IgD-negative memory B cell (primary cell): ENCODE measurements at regions not wholly inside any gene's neighbourhood (a gene's known extent, or its start where the extent isn't known, plus 50 kb on each side); places are given as distances from the start of the nearest gene placed in this dataset.
"Not testable (repeated sequence)": the region's sequence is repeated elsewhere in the genome, so short reads cannot be mapped to it uniquely, and the experiment has no call there.

ENCODE experiments used
- H3K27ac Mint-ChIP-seq, 3 donors: one replicate each; pipeline ENCODE4 v1.8.0; 2020 to 2022; ENCODE audit warnings: mild to moderate bottlenecking in 3 of 3, mixed read lengths in 3 of 3, moderate library complexity in 1 of 3
- H3K27me3 Mint-ChIP-seq: one replicate; pipeline ENCODE4 v1.8.0; 2021; ENCODE audit warnings: mixed read lengths
- H3K36me3 Mint-ChIP-seq: one replicate; pipeline ENCODE4 v1.8.0; 2020; ENCODE audit warnings: mild to moderate bottlenecking, mixed read lengths
- H3K4me1 Mint-ChIP-seq, 3 donors: one replicate each; pipeline ENCODE4 v1.8.0; 2020 to 2022; ENCODE audit warnings: mixed read lengths in 3 of 3, mild to moderate bottlenecking in 1 of 3
- H3K4me3 Mint-ChIP-seq, 4 donors: one replicate each; pipeline ENCODE4 v1.8.0; 2020 to 2022; ENCODE audit warnings: mild to moderate bottlenecking in 4 of 4, mixed read lengths in 4 of 4, moderate library complexity in 3 of 4
- H3K9me3 Mint-ChIP-seq, 3 donors: one replicate each; pipeline ENCODE4 v1.8.0; 2020 to 2021; ENCODE audit warnings: mixed read lengths in 3 of 3, mild to moderate bottlenecking in 1 of 3

DNA sequence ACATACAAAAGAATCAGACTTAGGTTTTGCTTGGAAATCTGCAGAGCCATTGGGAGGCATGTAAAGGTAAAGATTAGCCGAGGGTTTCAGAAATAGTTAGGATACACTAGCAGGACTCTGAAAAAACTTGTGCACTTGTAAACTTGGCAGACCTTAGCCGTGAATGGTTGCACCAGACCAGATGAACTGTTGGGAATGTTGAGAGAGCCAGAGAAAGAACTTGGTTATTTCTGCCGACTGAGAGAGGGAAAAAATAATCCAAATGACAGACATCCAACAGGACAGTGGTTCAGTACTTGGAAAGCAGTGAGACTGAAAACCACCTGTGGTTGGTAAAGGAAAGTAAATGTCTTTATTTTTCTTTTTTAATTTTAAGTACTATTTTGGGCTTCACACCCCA, 222.5 kb upstream of the DDHD1 start:
- Mint-ChIP-seq H3K27me3 (peaks cover 8% of the 10 kb centered on the region), H3K4me1 (peaks cover 0 to 1% (median 0%) of the 10 kb centered on the region in 3 donors), H3K36me3 (peaks cover 3% of the 10 kb centered on the region), H3K27ac (no peak overlapping the region), H3K9me3 (peaks cover 0 to 3% (median 0%) of the 10 kb centered on the region in 3 donors), H3K4me3 (no peak overlapping the region)

DNA sequence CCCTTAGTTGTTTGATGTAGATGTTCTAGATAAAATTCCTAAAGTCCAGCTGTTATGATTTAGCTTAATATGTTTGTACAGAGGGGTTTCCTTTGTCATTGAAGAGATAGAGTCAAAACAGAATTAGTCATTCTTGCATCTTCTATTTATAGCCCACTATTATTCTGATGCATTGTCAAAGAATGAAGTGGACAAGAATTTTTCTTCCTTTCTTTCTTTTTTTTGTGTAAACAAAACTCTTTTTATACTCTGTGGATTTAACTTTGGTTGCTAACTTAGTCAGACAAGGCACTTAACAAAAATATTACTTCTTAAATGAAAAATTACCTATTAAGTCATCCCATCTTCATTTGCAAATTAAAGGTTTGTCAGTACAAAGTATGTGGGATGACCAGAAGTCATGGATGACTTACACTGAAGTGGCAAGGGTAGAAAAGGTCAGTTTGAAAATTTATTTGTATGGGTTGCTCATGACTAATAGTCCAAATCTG, 215.6 kb upstream of the DDHD1 start:
- Mint-ChIP-seq H3K27me3 (peaks cover 6% of the 10 kb centered on the region), H3K27ac (no peak overlapping the region), H3K4me3 (no peak overlapping the region), H3K9me3 (no peaks in the 10 kb centered on the region), H3K4me1 (no peaks in the 10 kb centered on the region), H3K36me3 (peaks cover 3% of the 10 kb centered on the region)

DNA sequence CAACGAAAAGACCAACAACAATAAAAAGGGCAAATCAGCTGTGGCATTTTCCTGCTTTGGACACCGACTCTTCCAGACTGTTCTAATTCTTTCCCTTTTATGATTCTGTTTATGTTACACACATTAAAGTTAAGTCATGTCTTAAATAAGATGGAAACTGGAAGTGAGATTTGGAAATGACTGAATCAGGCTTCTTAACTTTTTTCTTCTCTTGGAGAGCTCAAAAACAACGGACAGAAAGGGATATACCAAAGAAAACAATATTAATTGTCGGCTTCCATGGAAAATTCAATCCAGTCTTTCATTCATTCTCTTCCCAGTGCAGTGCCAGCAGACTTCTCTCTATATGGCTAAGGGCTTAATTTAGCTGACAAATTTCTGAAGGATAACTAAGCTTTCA, 214.9 kb upstream of the DDHD1 start:
- H3K27me3 Mint-ChIP-seq = peaks cover 5% of the 10 kb centered on the region
- no peak overlapping the region for H3K27ac Mint-ChIP-seq
- peaks cover 0 to under 1% (median 0%) of the 10 kb centered on the region in 3 donors for H3K9me3 Mint-ChIP-seq
- no peak overlapping the region for H3K4me3 Mint-ChIP-seq
- peaks cover 3% of the 10 kb centered on the region for H3K36me3 Mint-ChIP-seq
- H3K4me1 Mint-ChIP-seq = no peaks in the 10 kb centered on the region

DNA sequence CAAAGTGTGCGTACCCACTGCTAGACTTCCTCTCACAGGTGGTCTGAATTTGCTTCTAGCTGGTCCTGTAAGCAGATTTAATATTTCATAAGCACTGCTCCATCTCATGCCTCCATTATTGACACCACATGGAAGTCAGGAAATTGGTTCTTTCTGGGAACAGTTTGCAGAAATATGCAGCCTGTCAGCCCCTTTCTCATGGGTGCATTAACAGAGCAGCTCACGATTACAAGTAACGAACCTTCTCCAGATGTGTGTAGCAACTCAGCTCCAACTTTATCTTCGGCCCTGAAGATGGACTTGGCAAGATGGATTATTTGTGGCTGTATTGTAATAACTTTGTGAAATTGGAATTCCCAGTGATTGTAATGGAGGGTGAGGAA, 214.5 kb upstream of the DDHD1 start:
- Mint-ChIP-seq H3K36me3 (peaks cover 3% of the 10 kb centered on the region), H3K27ac (no peak overlapping the region), H3K4me3 (no peak overlapping the region), H3K4me1 (no peaks in the 10 kb centered on the region), H3K27me3 (peaks cover 3% of the 10 kb centered on the region), H3K9me3 (peaks cover 0 to 3% (median 0%) of the 10 kb centered on the region in 3 donors)

DNA sequence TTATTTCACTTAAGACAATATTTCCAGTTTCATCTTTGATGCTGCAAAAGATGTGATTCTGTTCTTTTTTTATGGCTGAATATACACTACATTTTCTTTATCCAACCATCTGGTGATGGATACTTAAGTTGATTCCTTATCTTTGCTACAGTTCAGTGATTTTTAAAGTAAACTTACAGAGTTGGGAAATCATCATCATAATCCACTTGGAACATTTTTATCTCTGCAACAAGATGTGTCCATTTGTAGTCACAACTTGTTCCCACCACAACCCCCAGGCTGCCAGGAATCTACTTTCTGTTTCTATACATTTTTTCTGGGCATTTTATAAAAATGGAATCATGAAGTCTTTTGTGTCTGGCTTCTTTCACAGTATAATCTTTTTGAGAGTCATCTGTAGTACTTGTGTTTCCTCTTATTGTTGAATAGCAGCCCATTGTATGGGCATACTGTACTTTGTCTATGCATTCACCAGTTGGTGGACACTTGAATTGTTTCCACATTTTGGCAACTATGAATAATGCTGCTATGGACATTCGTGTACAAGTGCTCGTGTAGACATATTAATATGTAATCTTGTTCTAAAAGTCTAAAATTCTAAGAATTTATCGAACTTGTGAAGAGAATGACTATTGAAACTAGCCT, 212.5 kb upstream of the DDHD1 start:
- Mint-ChIP-seq H3K4me1 (no peaks in the 10 kb centered on the region), H3K27ac (no peak overlapping the region), H3K36me3 (no peaks in the 10 kb centered on the region), H3K4me3 (no peak overlapping the region), H3K27me3 (no peaks in the 10 kb centered on the region), H3K9me3 (peaks cover 0 to 3% (median 0%) of the 10 kb centered on the region in 3 donors)

DNA sequence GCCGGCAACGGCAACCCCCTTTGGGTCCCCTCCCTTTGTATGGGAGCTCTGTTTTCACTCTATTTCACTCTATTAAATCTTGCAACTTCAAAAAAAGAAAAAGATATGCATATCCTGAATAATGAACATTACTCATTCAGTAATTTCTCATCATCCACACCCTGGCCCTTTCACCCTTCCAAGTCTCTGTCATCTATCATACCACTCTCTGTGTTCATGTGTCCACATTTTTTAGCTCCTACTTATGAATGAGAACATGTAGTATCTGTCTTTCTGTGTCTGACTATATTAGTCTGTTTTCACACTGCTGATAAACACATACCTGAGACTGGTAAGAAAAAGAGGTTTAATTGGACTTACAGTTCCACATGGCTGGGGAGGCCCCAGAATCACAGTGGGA, 209.8 kb upstream of the DDHD1 start:
- H3K27ac Mint-ChIP-seq, H3K4me1 Mint-ChIP-seq, H3K36me3 Mint-ChIP-seq, H3K27me3 Mint-ChIP-seq, H3K9me3 Mint-ChIP-seq, H3K4me3 Mint-ChIP-seq: not testable (repeated sequence)

DNA sequence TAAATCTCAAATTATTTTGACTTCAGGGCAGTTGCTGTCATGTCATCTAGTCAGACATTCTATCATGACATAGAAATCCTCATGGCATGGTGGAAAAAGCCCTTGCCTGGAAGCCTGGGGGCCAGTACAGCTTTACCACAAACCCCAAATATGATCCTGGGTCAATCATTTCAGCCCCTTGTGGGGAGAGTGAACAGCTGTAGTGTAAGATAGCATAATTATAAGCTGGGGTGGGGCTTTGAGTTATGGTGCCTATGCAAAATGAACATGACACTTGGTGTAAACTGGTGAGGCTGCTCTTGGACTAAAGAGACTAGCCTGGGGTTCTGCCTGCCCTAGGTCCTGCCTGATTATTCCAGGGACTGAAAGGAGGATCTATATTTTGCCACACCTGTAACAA, 207.7 kb upstream of the DDHD1 start:
- H3K4me3 Mint-ChIP-seq = no peak overlapping the region
- peaks cover 1% of the 10 kb centered on the region for H3K27me3 Mint-ChIP-seq
- H3K27ac Mint-ChIP-seq = no peak overlapping the region
- H3K36me3 Mint-ChIP-seq = no peaks in the 10 kb centered on the region
- H3K9me3 Mint-ChIP-seq = peaks cover 0 to 5% (median 2%) of the 10 kb centered on the region in 3 donors
- H3K4me1 Mint-ChIP-seq = no peaks in the 10 kb centered on the region

DNA sequence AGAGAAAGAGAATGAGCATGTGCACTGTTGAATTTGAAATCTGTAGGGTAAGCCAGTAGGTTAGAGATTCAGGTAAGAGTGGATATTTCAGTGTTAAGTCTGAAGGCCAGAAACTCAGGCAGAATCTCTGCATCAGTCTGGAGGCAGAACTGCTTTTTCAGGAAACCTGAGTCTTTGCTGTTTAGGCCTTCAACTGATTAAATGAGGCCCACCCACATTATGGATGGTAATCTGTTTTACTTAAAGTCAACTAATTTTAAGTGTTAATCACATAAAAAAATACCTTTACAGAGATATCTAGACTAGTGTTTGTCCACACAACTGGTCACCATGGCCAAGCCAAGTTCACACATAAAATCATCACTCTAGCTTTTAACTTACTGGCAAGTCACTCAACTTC, 205.0 kb upstream of the DDHD1 start:
- peaks cover 0 to 5% (median 2%) of the 10 kb centered on the region in 3 donors for H3K9me3 Mint-ChIP-seq
- no peak overlapping the region for H3K27ac Mint-ChIP-seq
- H3K4me3 Mint-ChIP-seq = no peak overlapping the region
- peaks cover 1% of the 10 kb centered on the region for H3K27me3 Mint-ChIP-seq
- no peaks in the 10 kb centered on the region for H3K36me3 Mint-ChIP-seq
- H3K4me1 Mint-ChIP-seq = no peaks in the 10 kb centered on the region

DNA sequence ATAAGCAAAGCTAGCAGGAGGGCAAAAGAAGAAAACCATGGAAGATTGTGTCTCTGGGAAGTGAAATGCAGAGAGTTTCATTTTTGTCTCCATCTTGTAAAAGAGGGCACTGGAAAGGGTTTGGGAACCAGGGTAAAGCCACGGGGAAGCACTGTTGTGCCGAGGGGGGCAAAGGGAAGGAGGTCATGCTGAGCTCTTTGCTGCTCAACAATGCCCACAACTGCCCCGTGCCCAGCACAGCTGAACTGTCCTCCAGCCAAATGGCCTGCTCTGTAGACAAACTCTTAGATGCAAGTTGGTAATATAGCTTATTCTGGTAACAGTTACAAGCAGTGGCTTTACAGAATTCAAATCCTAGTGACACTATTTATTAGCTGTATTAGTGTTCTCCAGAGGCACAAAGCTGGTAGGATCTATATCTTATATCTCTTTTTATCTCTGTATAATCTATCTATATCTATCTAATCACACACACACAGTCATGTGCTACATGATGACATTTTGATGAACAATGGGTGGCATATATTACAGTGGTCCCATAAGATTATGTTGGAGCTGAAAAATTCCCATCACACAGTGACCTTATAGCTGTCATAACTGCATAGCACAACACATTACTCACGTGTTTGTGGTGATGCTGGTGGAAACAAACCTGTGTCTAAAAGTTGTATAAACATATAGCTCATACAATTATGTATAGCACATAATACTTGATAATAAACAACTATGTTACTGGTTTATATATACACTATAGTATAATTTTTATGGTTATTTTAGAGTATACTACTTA, 203.4 kb upstream of the DDHD1 start:
- Mint-ChIP-seq H3K36me3 (peaks cover 1% of the 10 kb centered on the region), H3K9me3 (peaks cover 0 to 3% (median 2%) of the 10 kb centered on the region in 3 donors), H3K27ac (no peak overlapping the region), H3K4me3 (no peak overlapping the region), H3K27me3 (peaks cover 1% of the 10 kb centered on the region), H3K4me1 (no peaks in the 10 kb centered on the region)

DNA sequence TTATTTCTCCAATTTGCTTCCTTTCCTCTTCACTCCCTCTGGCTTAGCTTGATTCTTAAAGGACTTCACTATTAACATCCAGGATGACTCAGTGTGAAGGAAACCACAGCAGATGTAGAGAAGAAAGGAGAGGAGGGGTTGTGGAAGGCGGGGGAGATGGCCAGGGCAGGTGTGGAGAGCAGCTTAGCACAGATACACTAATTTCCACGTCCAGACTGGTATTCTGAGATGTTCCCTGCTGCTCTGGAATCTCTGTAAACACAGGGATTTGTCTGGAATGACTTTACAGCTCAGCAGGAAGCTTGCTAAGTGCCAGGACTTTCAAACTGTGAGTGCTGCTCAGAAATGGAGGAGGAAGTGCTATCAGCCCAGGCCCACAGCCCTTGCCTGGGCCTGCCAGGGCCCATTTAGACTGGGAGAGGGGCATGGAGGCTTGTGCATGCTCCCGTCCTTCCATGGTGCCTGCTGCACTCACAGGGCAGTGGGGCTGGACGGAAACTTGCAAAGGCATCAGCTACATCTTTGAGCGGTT, 202.5 kb upstream of the DDHD1 start:
- Mint-ChIP-seq H3K27me3 (peaks cover 1% of the 10 kb centered on the region), H3K4me1 (no peaks in the 10 kb centered on the region), H3K4me3 (no peak overlapping the region), H3K27ac (no peak overlapping the region), H3K9me3 (peaks cover 0 to 3% (median 3%) of the 10 kb centered on the region in 3 donors), H3K36me3 (peaks cover 3% of the 10 kb centered on the region)

DNA sequence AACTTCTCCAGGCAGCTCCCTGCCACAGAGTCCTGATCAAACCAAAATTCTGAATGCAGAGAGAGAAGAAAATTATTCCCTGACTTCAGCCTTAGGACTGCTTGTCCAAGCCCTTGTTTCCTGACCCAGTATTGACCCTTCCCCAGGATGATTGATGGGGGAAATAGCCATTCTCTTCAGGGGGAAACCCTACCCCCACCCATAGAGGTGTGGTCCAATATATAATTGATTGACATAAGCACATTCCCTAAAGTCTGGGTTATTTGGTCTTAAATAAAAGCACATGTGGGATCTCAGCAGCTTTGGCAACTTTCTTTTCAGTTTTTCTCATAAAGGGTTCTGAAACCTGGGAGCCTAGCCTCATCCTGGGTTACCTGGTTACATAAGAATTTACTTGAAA, 201.2 kb upstream of the DDHD1 start:
- Mint-ChIP-seq H3K4me1 (no peaks in the 10 kb centered on the region), H3K27ac (no peak overlapping the region), H3K9me3 (peaks cover 0 to 2% (median 1%) of the 10 kb centered on the region in 3 donors), H3K4me3 (no peak overlapping the region), H3K36me3 (peaks cover 3% of the 10 kb centered on the region), H3K27me3 (no peaks in the 10 kb centered on the region)

DNA sequence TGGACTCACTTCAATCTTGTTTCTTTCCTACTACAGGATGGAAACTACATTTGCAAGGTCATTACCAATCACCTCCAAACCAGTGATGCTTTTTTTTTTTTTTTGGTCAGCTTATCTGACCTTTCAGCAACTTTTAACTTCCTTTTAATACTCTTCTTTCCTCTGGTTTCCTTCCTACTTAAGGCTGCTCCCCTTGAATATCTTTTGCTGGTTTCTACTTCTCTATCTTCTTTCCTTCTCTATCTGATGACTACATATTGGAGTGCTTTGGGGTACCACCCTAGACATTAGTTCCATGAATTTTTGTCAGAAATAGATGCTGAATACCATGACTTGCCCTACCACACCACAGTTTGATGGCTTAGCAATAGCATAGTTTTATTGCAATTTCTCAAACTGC, 197.7 kb upstream of the DDHD1 start:
- Mint-ChIP-seq H3K9me3 (peaks cover 0 to 2% (median 0%) of the 10 kb centered on the region in 3 donors), H3K36me3 (peaks cover 3% of the 10 kb centered on the region), H3K4me3 (no peak overlapping the region), H3K27ac (no peak overlapping the region), H3K27me3 (no peaks in the 10 kb centered on the region), H3K4me1 (no peaks in the 10 kb centered on the region)

DNA sequence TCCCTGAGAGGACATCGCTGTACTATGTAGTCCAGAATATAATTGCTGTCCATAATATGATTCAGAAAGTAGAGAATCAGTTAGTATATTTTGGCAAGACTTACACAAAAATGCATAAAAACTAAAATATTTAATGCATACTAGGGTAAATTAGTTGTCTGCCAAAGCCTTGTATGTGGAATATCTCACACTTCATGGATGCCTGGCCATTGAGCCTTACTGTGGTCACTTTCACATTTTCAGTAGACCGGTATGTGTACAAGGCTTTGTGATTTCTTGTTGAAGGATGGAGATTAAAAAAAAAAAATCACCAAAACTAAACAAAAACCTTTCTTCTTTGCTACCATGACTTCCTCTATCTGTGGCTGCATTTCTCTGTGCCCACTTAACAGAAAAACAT, 197.3 kb upstream of the DDHD1 start:
- Mint-ChIP-seq H3K36me3 (peaks cover 3% of the 10 kb centered on the region), H3K4me3 (no peak overlapping the region), H3K27ac (no peak overlapping the region), H3K4me1 (no peaks in the 10 kb centered on the region), H3K9me3 (peaks cover 0 to 2% (median 0%) of the 10 kb centered on the region in 3 donors), H3K27me3 (no peaks in the 10 kb centered on the region)

DNA sequence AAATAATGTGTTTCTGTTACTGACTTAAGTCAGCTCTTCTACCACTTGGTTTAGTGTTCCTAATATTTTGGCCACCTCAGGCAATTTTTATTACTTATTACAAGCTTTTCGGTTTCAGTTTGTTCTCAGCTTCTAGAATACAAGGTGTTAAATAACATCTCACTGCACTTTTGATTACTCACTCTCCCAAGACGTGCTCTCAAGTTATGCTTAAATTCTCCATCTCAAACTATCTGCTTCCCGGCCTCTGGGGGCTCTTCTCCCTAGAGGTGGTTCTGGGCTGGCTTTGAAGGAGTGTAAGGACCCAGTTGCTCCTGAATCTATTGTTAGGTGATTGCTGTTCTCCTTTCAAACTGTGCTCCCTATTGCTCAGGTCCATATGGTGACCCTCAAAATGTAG, 193.9 kb upstream of the DDHD1 start:
- H3K27ac Mint-ChIP-seq = no peak overlapping the region
- no peaks in the 10 kb centered on the region for H3K27me3 Mint-ChIP-seq
- no peaks in the 10 kb centered on the region for H3K4me1 Mint-ChIP-seq
- no peak overlapping the region for H3K4me3 Mint-ChIP-seq
- peaks cover 0 to 2% (median 0%) of the 10 kb centered on the region in 3 donors for H3K9me3 Mint-ChIP-seq
- peaks cover 3% of the 10 kb centered on the region for H3K36me3 Mint-ChIP-seq

DNA sequence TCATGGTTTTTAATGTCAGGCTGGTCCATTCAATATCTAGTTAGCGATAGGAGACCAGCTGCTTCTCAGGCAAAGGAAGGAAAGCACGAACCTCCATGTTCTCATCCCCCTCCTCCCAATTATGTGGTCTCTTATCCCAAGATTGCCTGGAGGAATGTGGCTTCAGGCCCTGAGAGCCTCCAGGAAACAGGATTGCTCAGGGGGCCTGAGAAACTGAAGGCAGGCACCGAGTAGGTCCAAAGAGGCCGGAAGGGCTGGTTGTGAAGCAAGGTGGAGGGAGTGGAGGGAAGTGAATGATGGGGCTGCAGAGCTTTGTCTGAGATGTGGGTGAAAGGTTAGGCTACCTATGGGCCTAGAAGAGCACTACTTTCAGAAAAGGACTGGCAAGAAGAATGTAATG, 188.2 kb upstream of the DDHD1 start:
- H3K36me3 Mint-ChIP-seq = no peaks in the 10 kb centered on the region
- no peaks in the 10 kb centered on the region for H3K27me3 Mint-ChIP-seq
- H3K4me1 Mint-ChIP-seq = peaks cover 0 to 2% (median 0%) of the 10 kb centered on the region in 3 donors
- no peak overlapping the region for H3K4me3 Mint-ChIP-seq
- peaks cover 0 to 2% (median 0%) of the 10 kb centered on the region in 3 donors for H3K9me3 Mint-ChIP-seq
- no peak overlapping the region for H3K27ac Mint-ChIP-seq
